B cell (primary cell): ENCODE measurements at regions not wholly inside any gene's neighbourhood (a gene's known extent, or its start where the extent isn't known, plus 50 kb on each side); places are given as distances from the start of the nearest gene placed in this dataset.

Source experiments
- ATAC-seq: fragments of 200-7000 bp; cut with Tn5 transposase; one replicate; pipeline ENCODE4 v1.10.0; 2021; ENCODE audit warnings: low read depth, mild to moderate bottlenecking, moderate number of reproducible peaks, moderate library complexity
- CTCF ChIA-PET: fragments of 350-600 bp; sonication (Branson Sonifier 250); formaldehyde crosslinking; loops from one replicate; lab custom pipeline; 2021; ENCODE audit warnings: antibody characterized with exemption, inconsistent platforms; lab: Charles Lee
- POLR2A ChIA-PET: fragments of 350-600 bp; sonication (Branson Sonifier 250); formaldehyde crosslinking; loops from one replicate; lab custom pipeline; 2021; ENCODE audit warnings: antibody characterized with exemption; lab: Charles Lee
- DNase-seq: peaks from one replicate; pipeline ENCODE4 v3.0.0; 2013
- H2AFZ ChIP-seq: 2 replicates; pipeline ENCODE4 v1.6.1; 2012; ENCODE audit warnings: mild to moderate bottlenecking, low read depth, low read length; ENCODE audit not compliant: insufficient read depth, poor library complexity, severe bottlenecking
- H3K27ac ChIP-seq, 2 donors: 1 replicate in 1 of 2; 2 replicates in 1 of 2; pipeline ENCODE4 v1.5.1; 2012 to 2013; ENCODE audit warnings: low read length in 2 of 2, mild to moderate bottlenecking in 2 of 2, moderate library complexity in 1 of 2
- H3K27me3 ChIP-seq, 4 experiments: fragments of 200-600 bp in 1 of 4; sonication (generic) in 1 of 4; replicated peaks in 1 of 4; 1 replicate in 2 of 4; 2 replicates in 2 of 4; pipeline versions ENCODE4 v1.6.1 to v1.7.0; 2013 to 2016; ENCODE audit warnings: low read length in 3 of 4, mild to moderate bottlenecking in 2 of 4, mixed read lengths in 1 of 4, moderate library complexity in 1 of 4; ENCODE audit not compliant: insufficient read depth in 4 of 4, control insufficient read depth in 3 of 4; ENCODE audit errors: control extremely low read depth in 1 of 4
- H3K36me3 ChIP-seq, 2 experiments: replicated peaks in 1 of 2; 1 replicate in 1 of 2; 2 replicates in 1 of 2; pipeline versions ENCODE4 v1.6.1 to v1.7.1; 2013; ENCODE audit warnings: low read length in 1 of 2; ENCODE audit not compliant: insufficient read depth in 2 of 2, control insufficient read depth in 1 of 2; ENCODE audit errors: control extremely low read depth in 1 of 2, extremely low read depth in 1 of 2
- H3K4me1 ChIP-seq, 2 donors: fragments of 200-600 bp in 1 of 2; sonication (generic) in 1 of 2; 1 replicate in 1 of 2; 2 replicates in 1 of 2; pipeline versions ENCODE4 v1.5.1 to v1.6.1; 2013 to 2017; ENCODE audit warnings: low read length in 2 of 2; ENCODE audit not compliant: control insufficient read depth in 2 of 2, insufficient read depth in 2 of 2
- H3K4me2 ChIP-seq: replicated peaks from 2 replicates; pipeline ENCODE3; 2012; ENCODE audit warnings: mild to moderate bottlenecking, low read depth, low read length; ENCODE audit not compliant: poor library complexity, severe bottlenecking
- H3K4me3 ChIP-seq, 5 experiments: fragments of 200-600 bp in 1 of 5; sonication (generic) in 1 of 5; 1 replicate in 3 of 5; 2 replicates in 2 of 5; pipeline versions ENCODE4 v1.5.1 to v1.7.0; 2011 to 2016; ENCODE audit warnings: low read length in 4 of 5, mild to moderate bottlenecking in 4 of 5, low read depth in 2 of 5, control low read depth in 1 of 5, moderate library complexity in 1 of 5; ENCODE audit not compliant: insufficient read depth in 1 of 5; ENCODE audit errors: control extremely low read depth in 1 of 5, extremely low read depth in 1 of 5
- H3K79me2 ChIP-seq: fragments of 200-600 bp; sonication (generic); one replicate; pipeline ENCODE4 v1.6.0; 2016; ENCODE audit warnings: low read length; ENCODE audit not compliant: control insufficient read depth, insufficient read depth
- H3K9ac ChIP-seq: fragments of 200-600 bp; sonication (generic); 2 replicates; pipeline ENCODE4 v1.6.1; 2017; ENCODE audit warnings: mild to moderate bottlenecking, low read length, moderate library complexity
- H3K9me3 ChIP-seq, 3 donors: one replicate each; pipeline versions ENCODE4 v1.6.1 to v1.7.1; 2013; ENCODE audit warnings: low read length in 2 of 3; ENCODE audit not compliant: control insufficient read depth in 2 of 3, insufficient read depth in 1 of 3; ENCODE audit errors: control extremely low read depth in 1 of 3
- H4K20me1 ChIP-seq: 2 replicates; pipeline ENCODE4 v1.6.0; 2012; ENCODE audit warnings: mild to moderate bottlenecking, low read length; ENCODE audit not compliant: insufficient read depth, control insufficient read depth, poor library complexity, severe bottlenecking
- H3K27ac Mint-ChIP-seq: one replicate; pipeline ENCODE4 v1.8.0; 2021; ENCODE audit warnings: mixed read lengths
- H3K27me3 Mint-ChIP-seq: one replicate; pipeline ENCODE4 v1.8.0; 2021; ENCODE audit warnings: mixed read lengths
- H3K4me1 Mint-ChIP-seq: one replicate; pipeline ENCODE4 v1.8.0; 2021; ENCODE audit warnings: mixed read lengths
- H3K4me3 Mint-ChIP-seq: one replicate; pipeline ENCODE4 v1.8.0; 2021; ENCODE audit warnings: mixed read lengths
- H3K9me3 Mint-ChIP-seq: one replicate; pipeline ENCODE4 v1.8.0; 2022; ENCODE audit warnings: mixed read lengths; ENCODE audit not compliant: insufficient read depth
- EZH2 ChIP-seq: IDR thresholded peaks from 2 replicates; pipeline ENCODE4 v1.6.1; 2012; ENCODE audit warnings: borderline replicate concordance, low read depth, mild to moderate bottlenecking, moderate library complexity, low read length; ENCODE audit not compliant: insufficient read depth, poor library complexity, severe bottlenecking
- WGBS: methylation state at CpG from one replicate; pipeline ENCODE4 v1.1.5; 2013; ENCODE audit warnings: missing lambda C conversion rate; ENCODE audit not compliant: insufficient coverage; 5-methylcytosine and 5-hydroxymethylcytosine counted together
- intact Hi-C: fragments of 100-400 bp; cut with micrococcal nuclease; formaldehyde crosslinking; loops from one replicate; pipeline ENCODE4 v1.10.0; 2022
- TF ChIP-seq, protein P1 (sequence below): fragments of 200-600 bp; IDR thresholded peaks from one replicate; pipeline ENCODE4 v1.8.0; 2022; ENCODE audit warnings: antibody characterized with exemption, mild to moderate bottlenecking

DNA sequence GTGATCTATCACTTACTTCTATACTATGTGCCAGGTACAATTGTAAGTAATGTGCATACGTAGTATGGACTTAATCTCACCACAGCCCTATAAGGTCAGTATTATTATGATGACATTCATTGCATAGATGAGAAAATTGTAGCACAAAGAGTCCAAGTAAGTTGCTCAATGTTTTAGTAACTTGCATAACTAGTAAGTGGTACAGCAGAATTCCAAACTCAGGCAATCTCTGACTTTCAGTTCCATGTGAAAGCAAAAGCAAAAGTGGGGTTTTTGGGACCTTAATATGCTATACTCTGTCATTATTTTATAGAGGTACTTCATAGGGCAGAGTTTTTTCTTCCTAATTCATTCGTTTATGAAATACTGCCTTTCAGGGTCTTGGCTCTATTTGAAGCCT lies 188.8 kb upstream of the VEGFC start:
- no peak overlapping the region for H3K27ac Mint-ChIP-seq
- no peaks in the 10 kb centered on the region for H3K27me3 Mint-ChIP-seq
- Histone ChIP-seq H3K4me3 (no peak overlapping the region), H3K4me2 (no peak overlapping the region), H3K9me3 (no peaks in the 10 kb centered on the region), H3K9ac (no peak overlapping the region), H4K20me1 (no peaks in the 10 kb centered on the region), H3K4me1 (no peaks in the 10 kb centered on the region), H3K36me3 (no peaks in the 10 kb centered on the region), H3K79me2 (no peaks in the 10 kb centered on the region), H3K27ac (no peak overlapping the region), H2AFZ (no peak overlapping the region), H3K27me3 (no peaks in the 10 kb centered on the region)
- ATAC-seq (no peak), DNase-seq (no peak)
- CTCF ChIA-PET = no interaction called here
- H3K4me3 Mint-ChIP-seq = no peak overlapping the region
- TF ChIP-seq EZH2 = no peak
- no CpG with 5 or more reads among the region's 2 CpGs for WGBS
- POLR2A ChIA-PET = no interaction called here
- intact Hi-C loops = no loop called here
- H3K4me1 Mint-ChIP-seq = no peaks in the 10 kb centered on the region
- peaks cover 2% of the 10 kb centered on the region for H3K9me3 Mint-ChIP-seq

GRCh38 chr4:176988226-176988625 lies 195.5 kb upstream of the VEGFC start:
- Histone ChIP-seq H3K27me3 (no peaks in the 10 kb centered on the region), H3K79me2 (no peaks in the 10 kb centered on the region), H3K9ac (no peak overlapping the region), H3K9me3 (no peaks in the 10 kb centered on the region), H3K4me3 (no peak overlapping the region), H3K27ac (no peak overlapping the region), H3K4me1 (no peaks in the 10 kb centered on the region), H2AFZ (no peak overlapping the region), H4K20me1 (no peaks in the 10 kb centered on the region), H3K4me2 (no peak overlapping the region), H3K36me3 (no peaks in the 10 kb centered on the region)
- CTCF ChIA-PET = no interaction called here
- WGBS = no CpG with 5 or more reads among the region's 1 CpG
- Mint-ChIP-seq H3K4me3 (no peak overlapping the region), H3K4me1 (no peaks in the 10 kb centered on the region), H3K27me3 (no peaks in the 10 kb centered on the region), H3K27ac (no peak overlapping the region), H3K9me3 (peaks cover 2% of the 10 kb centered on the region)
- POLR2A ChIA-PET = no interaction called here
- intact Hi-C loops = no loop called here
- ATAC-seq (no peak), DNase-seq (no peak)
- TF ChIP-seq, protein P1, sequence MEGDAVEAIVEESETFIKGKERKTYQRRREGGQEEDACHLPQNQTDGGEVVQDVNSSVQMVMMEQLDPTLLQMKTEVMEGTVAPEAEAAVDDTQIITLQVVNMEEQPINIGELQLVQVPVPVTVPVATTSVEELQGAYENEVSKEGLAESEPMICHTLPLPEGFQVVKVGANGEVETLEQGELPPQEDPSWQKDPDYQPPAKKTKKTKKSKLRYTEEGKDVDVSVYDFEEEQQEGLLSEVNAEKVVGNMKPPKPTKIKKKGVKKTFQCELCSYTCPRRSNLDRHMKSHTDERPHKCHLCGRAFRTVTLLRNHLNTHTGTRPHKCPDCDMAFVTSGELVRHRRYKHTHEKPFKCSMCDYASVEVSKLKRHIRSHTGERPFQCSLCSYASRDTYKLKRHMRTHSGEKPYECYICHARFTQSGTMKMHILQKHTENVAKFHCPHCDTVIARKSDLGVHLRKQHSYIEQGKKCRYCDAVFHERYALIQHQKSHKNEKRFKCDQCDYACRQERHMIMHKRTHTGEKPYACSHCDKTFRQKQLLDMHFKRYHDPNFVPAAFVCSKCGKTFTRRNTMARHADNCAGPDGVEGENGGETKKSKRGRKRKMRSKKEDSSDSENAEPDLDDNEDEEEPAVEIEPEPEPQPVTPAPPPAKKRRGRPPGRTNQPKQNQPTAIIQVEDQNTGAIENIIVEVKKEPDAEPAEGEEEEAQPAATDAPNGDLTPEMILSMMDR = no peak
